Endodermal cell (in vitro differentiated cells): ENCODE measurements at regions not wholly inside any gene's neighbourhood (a gene's known extent, or its start where the extent isn't known, plus 50 kb on each side); places are given as distances from the start of the nearest gene placed in this dataset.

Experiments used
- DNase-seq: peaks from one replicate; pipeline ENCODE4 v3.0.0-alpha.2; 2017
- H3K27ac ChIP-seq: 2 replicates; pipeline ENCODE4 v1.5.1; 2013; ENCODE audit warnings: mild to moderate bottlenecking, low read depth, low read length, moderate library complexity
- H3K27me3 ChIP-seq: 2 replicates; pipeline ENCODE4 v1.6.1; 2013; ENCODE audit warnings: mild to moderate bottlenecking, low read length, moderate library complexity; ENCODE audit not compliant: insufficient read depth, control insufficient read depth, poor library complexity, severe bottlenecking
- H3K36me3 ChIP-seq: 2 replicates; pipeline ENCODE4 v1.7.0; 2013; ENCODE audit warnings: mild to moderate bottlenecking, low read length, moderate library complexity; ENCODE audit not compliant: control insufficient read depth, insufficient read depth
- H3K4me1 ChIP-seq: one replicate; pipeline ENCODE4 v1.7.0; 2013; ENCODE audit warnings: low read length; ENCODE audit not compliant: control insufficient read depth, insufficient read depth
- H3K4me3 ChIP-seq: 2 replicates; pipeline ENCODE4 v1.5.1; 2013; ENCODE audit warnings: mild to moderate bottlenecking, low read length, moderate library complexity
- H3K9ac ChIP-seq: 2 replicates; pipeline ENCODE4 v1.6.1; 2013; ENCODE audit warnings: mild to moderate bottlenecking, low read length, moderate library complexity; ENCODE audit not compliant: poor library complexity, severe bottlenecking; ENCODE audit errors: extremely low read depth
- H3K9me3 ChIP-seq: 2 replicates; pipeline ENCODE4 v1.6.1; 2013; ENCODE audit warnings: mild to moderate bottlenecking, low read length, moderate library complexity; ENCODE audit not compliant: control insufficient read depth
- H3K27ac Mint-ChIP-seq: 2 replicates; pipeline ENCODE4 v1.8.0; 2020; ENCODE audit warnings: mixed read lengths
- H3K27me3 Mint-ChIP-seq: 2 replicates; pipeline ENCODE4 v1.8.0; 2021; ENCODE audit warnings: mild to moderate bottlenecking, mixed read lengths; ENCODE audit not compliant: insufficient read depth
- H3K36me3 Mint-ChIP-seq: 2 replicates; pipeline ENCODE4 v1.8.0; 2020; ENCODE audit warnings: low read depth, mixed read lengths
- H3K4me1 Mint-ChIP-seq: 2 replicates; pipeline ENCODE4 v1.8.0; 2020; ENCODE audit warnings: mixed read lengths
- H3K4me3 Mint-ChIP-seq: 2 replicates; pipeline ENCODE4 v1.8.0; 2020; ENCODE audit warnings: mild to moderate bottlenecking, moderate library complexity, mixed read lengths
- H3K9me3 Mint-ChIP-seq: 2 replicates; pipeline ENCODE4 v1.8.0; 2020; ENCODE audit warnings: mild to moderate bottlenecking, mixed read lengths
- CTCF ChIP-seq: fragments of 200-600 bp; sonication (generic); conservative IDR thresholded peaks from 2 replicates; pipeline ENCODE4 v1.5.0; 2021; ENCODE audit warnings: antibody characterized with exemption, mild to moderate bottlenecking
- WGBS, 2 experiments: methylation state at CpG; one replicate each; pipeline versions ENCODE4 v1.1.5 to v1.1.7; 2013; ENCODE audit warnings: missing lambda C conversion rate in 2 of 2, mixed read lengths in 1 of 2; ENCODE audit not compliant: insufficient coverage in 1 of 2, insufficient read length in 1 of 2; 5-methylcytosine and 5-hydroxymethylcytosine counted together

DNA sequence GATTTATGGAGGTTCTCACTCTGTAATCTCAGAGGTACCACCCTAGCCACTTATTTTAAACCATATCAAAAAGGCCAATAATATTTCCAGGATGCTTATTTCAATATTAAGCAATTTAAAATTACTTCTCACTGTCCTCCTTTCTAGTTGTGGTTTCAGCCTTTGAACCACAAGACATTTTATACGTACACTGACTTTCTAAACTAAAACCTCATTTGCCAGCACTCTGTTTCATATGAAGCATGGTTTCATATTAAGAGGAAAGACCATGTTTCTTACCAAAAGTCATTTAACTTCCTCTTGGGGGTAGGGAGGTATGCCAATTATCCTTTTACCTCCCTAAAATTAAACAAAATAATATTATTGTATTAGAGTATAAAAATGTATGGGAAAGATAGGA lies 399.8 kb downstream of the CDH7 start:
- Mint-ChIP-seq H3K4me1 (no peaks in the 10 kb centered on the region), H3K36me3 (no peaks in the 10 kb centered on the region), H3K27me3 (no peaks in the 10 kb centered on the region), H3K27ac (no peak overlapping the region), H3K4me3 (no peak overlapping the region), H3K9me3 (no peaks in the 10 kb centered on the region)
- H3K4me3 ChIP-seq, result no peak overlapping the region
- H3K27ac ChIP-seq, result no peak overlapping the region
- H3K4me1 ChIP-seq, result no peaks in the 10 kb centered on the region
- H3K9ac ChIP-seq, result no peak overlapping the region
- no peaks in the 10 kb centered on the region for H3K36me3 ChIP-seq
- DNase-seq, result no peak
- no peaks in the 10 kb centered on the region for H3K27me3 ChIP-seq
- WGBS, 2 experiments, result 100% methylated on average over 1 of the region's 1 CpG; no CpG with 5 or more reads in 1 of the 2 experiments
- no peak for TF ChIP-seq CTCF
- H3K9me3 ChIP-seq, result no peaks in the 10 kb centered on the region

DNA sequence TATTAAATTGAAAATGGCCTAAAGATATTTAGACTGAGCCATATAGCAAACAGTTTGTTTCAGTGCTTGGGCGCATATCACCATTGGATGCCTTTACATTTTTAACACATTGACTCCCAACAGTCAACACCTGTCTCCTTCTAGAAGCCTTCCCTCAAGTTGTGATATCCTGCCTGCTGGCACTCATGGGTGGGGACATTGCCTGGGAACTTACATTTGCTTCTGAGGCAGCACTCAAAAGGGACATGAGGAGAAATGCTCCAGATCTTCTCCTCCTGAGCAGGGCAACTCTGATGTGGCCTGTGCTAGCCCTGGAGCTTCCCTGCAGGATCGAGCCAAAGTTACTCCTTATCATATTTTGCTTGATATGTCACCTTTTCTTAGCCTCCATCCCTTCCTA lies 392.2 kb downstream of the CDH7 start:
- 85 to 90% methylated on average over 2 of the region's 2 CpGs for WGBS, 2 experiments
- no peaks in the 10 kb centered on the region for H3K9me3 ChIP-seq

GRCh38 chr18:66141716-66142115 lies 390.9 kb downstream of the CDH7 start:
- Histone ChIP-seq H3K27me3 (no peaks in the 10 kb centered on the region), H3K4me1 (no peaks in the 10 kb centered on the region), H3K4me3 (no peak overlapping the region), H3K36me3 (no peaks in the 10 kb centered on the region), H3K9ac (no peak overlapping the region), H3K27ac (no peak overlapping the region), H3K9me3 (no peaks in the 10 kb centered on the region)
- DNase-seq, result no peak
- H3K27me3 Mint-ChIP-seq, result no peaks in the 10 kb centered on the region
- no peak for TF ChIP-seq CTCF
- no peak overlapping the region for H3K4me3 Mint-ChIP-seq
- no peaks in the 10 kb centered on the region for H3K36me3 Mint-ChIP-seq
- WGBS, 2 experiments, result 73 to 94% methylated on average over 2 to 4 of the region's 4 CpGs
- H3K27ac Mint-ChIP-seq, result no peak overlapping the region
- H3K4me1 Mint-ChIP-seq, result peaks cover 7% of the 10 kb centered on the region
- H3K9me3 Mint-ChIP-seq, result no peaks in the 10 kb centered on the region

More for the DNA sequence above, 392.2 kb downstream of the CDH7 start:
- no peaks in the 10 kb centered on the region for H3K27me3 Mint-ChIP-seq
- TF ChIP-seq CTCF, result no peak
- H3K36me3 ChIP-seq, result no peaks in the 10 kb centered on the region
- peak overlapping the region; percentile 64 for H3K27ac Mint-ChIP-seq
- H3K27ac ChIP-seq, result no peak overlapping the region
- H3K9ac ChIP-seq, result no peak overlapping the region
- no peaks in the 10 kb centered on the region for H3K9me3 Mint-ChIP-seq
- DNase-seq, result peak; percentile 51
- H3K4me3 ChIP-seq, result no peak overlapping the region
- H3K27me3 ChIP-seq, result no peaks in the 10 kb centered on the region
- no peaks in the 10 kb centered on the region for H3K36me3 Mint-ChIP-seq
- peaks cover 7% of the 10 kb centered on the region for H3K4me1 Mint-ChIP-seq
- no peak overlapping the region for H3K4me3 Mint-ChIP-seq
- no peaks in the 10 kb centered on the region for H3K4me1 ChIP-seq
